ENCODE measurements at regions not wholly inside any gene's neighbourhood (a gene's known extent, or its start where the extent isn't known, plus 50 kb on each side); places are given as distances from the start of the nearest gene placed in this dataset.

GRCh38 chr13:59343993-59344822, 819.5 kb downstream of the DIAPH3 start:
- no peaks in the 10 kb centered on the region for H3K36me3 Mint-ChIP-seq (ENCODE audit: low read depth)
- Histone ChIP-seq H3K4me2 (no peak overlapping the region), H2AFZ (peak overlapping the region; percentile 43), H3K36me3 (ENCODE audit: insufficient read depth) (no peaks in the 10 kb centered on the region), H3K79me2 (replicated peaks; ENCODE audit: insufficient read depth) (no peaks in the 10 kb centered on the region), H3K4me1 (ENCODE audit: insufficient read depth) (no peaks in the 10 kb centered on the region), H3K27me3 (ENCODE audit: insufficient read depth) (no peaks in the 10 kb centered on the region), H3K4me3 (no peak overlapping the region), H4K20me1 (replicated peaks; ENCODE audit: insufficient read depth) (no peaks in the 10 kb centered on the region), H3K9me2 (ENCODE audit: insufficient read depth) (0 out of 2 replicates have a peak, but pooled peaks cover 7% of the 10 kb centered on the region), H3F3A (replicated peaks; ENCODE audit: low read depth) (no peaks in the 10 kb centered on the region), H3K27ac (ENCODE audit: low read depth) (no peak overlapping the region)
- H3K4me1 Mint-ChIP-seq = no peaks in the 10 kb centered on the region; the same call in 2 of the 3 replicates
- H3K4me3 Mint-ChIP-seq = no peak overlapping the region
- H3K9me3 Mint-ChIP-seq = no peaks in the 10 kb centered on the region
- ATAC-seq (no peak), DNase-seq (ENCODE audit: low spot score) (no peak)
- no peak for TF ChIP-seq ETS1 (IDR thresholded peaks at IDR 0.05)
- peak in 1 of 2 experiments; percentile 25; a peak in 1 of 4 replicates for TF ChIP-seq CTCF (conservative IDR thresholded peaks at IDR 0.05; ENCODE audit: low read depth in 2 of 2)
- no peak for TF ChIP-seq ZNF462 (CRISPR knock-in tag; IDR thresholded peaks at IDR 0.05)
- H3K27ac Mint-ChIP-seq = no peak overlapping the region
- H3K27me3 Mint-ChIP-seq (ENCODE audit: insufficient read depth, low read depth, poor library complexity) = peaks cover 2% of the 10 kb centered on the region

Data from GM23338 (cell line).